ENCODE measurements at regions not wholly inside any gene's neighbourhood (a gene's known extent, or its start where the extent isn't known, plus 50 kb on each side); places are given as distances from the start of the nearest gene placed in this dataset.

GRCh38 chr22:48358886-48359612 is 1468.6 kb downstream of the BRD1 start:
- DNase-seq (ENCODE audit: low spot score) (no peak), FAIRE-seq (no peak), ATAC-seq (no peak)
- 49% methylated on average over 5 of the region's 18 CpGs for WGBS (ENCODE audit: low lambda C conversion rate)
- intact Hi-C loops (cut with micrococcal nuclease; ENCODE audit: unreplicated experiment) (no loop called here), in situ Hi-C loops (cut with HindIII; ENCODE audit: extremely low pct_ligation_motif_present, low pct_unique_long_range_greater_than_20kb) (no loop called here)
- no peaks in the 10 kb centered on the region for H3K9me3 ChIP-seq (ENCODE audit: low read length)
- H3K27ac ChIP-seq (ENCODE audit: extremely low read length, insufficient read depth, low read length): no peak overlapping the region
- H3K79me2 ChIP-seq (ENCODE audit: insufficient read depth, low read length): no peaks in the 10 kb centered on the region
- no peaks in the 10 kb centered on the region for H3K36me3 ChIP-seq (replicated peaks in 1 of 2; ENCODE audit: control insufficient read depth in 1 of 2, insufficient read depth in 2 of 2, low read length in 2 of 2)
- no peak overlapping the region for H3K9ac ChIP-seq (ENCODE audit: insufficient read depth, low read depth, low read length)
- no peak for TF ChIP-seq FOXK2 (IDR thresholded peaks at IDR 0.05)
- no peak for TF ChIP-seq ZBTB39 (CRISPR knock-in tag; IDR thresholded peaks at IDR 0.05)
- no peak for TF ChIP-seq CCDC6 (CRISPR knock-in tag; IDR thresholded peaks at IDR 0.05)
- no peak for TF ChIP-seq ZNF850 (CRISPR knock-in tag; conservative IDR thresholded peaks at IDR 0.05)
- TF ChIP-seq DNMT1 (CRISPR knock-in tag; IDR thresholded peaks at IDR 0.05): no peak
- TF ChIP-seq ZBTB44 (CRISPR knock-in tag; IDR thresholded peaks at IDR 0.05): no peak
- TF ChIP-seq CAMTA2 (CRISPR knock-in tag; IDR thresholded peaks at IDR 0.05; ENCODE audit: borderline replicate concordance): no peak
- no peak for TF ChIP-seq KMT2A (CRISPR knock-in tag; IDR thresholded peaks at IDR 0.05)
- TF ChIP-seq THAP7 (CRISPR knock-in tag; IDR thresholded peaks at IDR 0.05): no peak
- no peak for TF ChIP-seq ZNF558 (CRISPR knock-in tag; IDR thresholded peaks at IDR 0.05; ENCODE audit: borderline replicate concordance)
- no peak for TF ChIP-seq ZNF572 (CRISPR knock-in tag; IDR thresholded peaks at IDR 0.05)
- TF ChIP-seq ZNF772 (CRISPR knock-in tag; IDR thresholded peaks at IDR 0.05): no peak
- TF ChIP-seq SRY (CRISPR knock-in tag; IDR thresholded peaks at IDR 0.05): no peak
- TF ChIP-seq HOXA3 (CRISPR knock-in tag; IDR thresholded peaks at IDR 0.05): no peak
- TF ChIP-seq SIX4 (CRISPR knock-in tag; IDR thresholded peaks at IDR 0.05): no peak
- no peak for TF ChIP-seq ZMAT3 (CRISPR knock-in tag; conservative IDR thresholded peaks at IDR 0.05)
- TF ChIP-seq CREM (IDR thresholded peaks at IDR 0.05): no peak
- no peak for TF ChIP-seq CREM (CRISPR knock-in tag; IDR thresholded peaks at IDR 0.05)
- no peak for TF ChIP-seq NCOR1 (IDR thresholded peaks at IDR 0.05; ENCODE audit: borderline replicate concordance, low read length)
- no peak for TF ChIP-seq ZNF274 (CRISPR knock-in tag; IDR thresholded peaks at IDR 0.05)
- no TSS peak for BruUV-seq (replicated peaks)
- H2AFZ ChIP-seq (ENCODE audit: low read length): no peak overlapping the region
- H3K27me3 ChIP-seq (ENCODE audit: control insufficient read depth in 1 of 2, insufficient read depth in 2 of 2, low read length in 2 of 2): peaks cover 3 to 63% of the 10 kb centered on the region in 2 experiments; a peak in 4 of 5 replicates
- no peak overlapping the region for H3K4me3 ChIP-seq (replicated peaks in 1 of 3; ENCODE audit: insufficient read depth in 1 of 3, low read depth in 2 of 3, low read length in 3 of 3)
- POLR2A ChIA-PET: no interaction called here
- CTCF ChIA-PET (ENCODE audit: low intra/inter-chr PET ratio, low total read pairs): no interaction called here
- no peaks in the 10 kb centered on the region for H3K4me1 ChIP-seq (ENCODE audit: insufficient read depth, low read length)
- H3K4me2 ChIP-seq (ENCODE audit: low read depth, low read length): no peak overlapping the region
- H4K20me1 ChIP-seq (ENCODE audit: insufficient read depth, low read length): no peaks in the 10 kb centered on the region

All from HepG2 (cell line).